GM12878 (cell line): ENCODE measurements at regions not wholly inside any gene's neighbourhood (a gene's known extent, or its start where the extent isn't known, plus 50 kb on each side); places are given as distances from the start of the nearest gene placed in this dataset.

ENCODE experiments used
- ATAC-seq: fragments of 200-7000 bp; cut with Tn5 transposase; 3 replicates; pipeline ENCODE4 v1.9.1; 2020; ENCODE audit warnings: mild to moderate bottlenecking, moderate library complexity
- BruUV-seq: library from RNA; stranded (reverse); fragments of 400-500 nt; replicated peaks from 2 replicates; lab custom pipeline; 2021; lab: Mats Ljungman, UMichigan
- CTCF ChIA-PET: fragments of 300-600 bp; sonication (Branson Sonifier 250); formaldehyde crosslinking; extraction: SDS; loops from one replicate; lab custom pipeline; 2021; ENCODE audit warnings: inconsistent platforms; lab: Yijun Ruan, JAX
- POLR2A ChIA-PET: fragments of 350-600 bp; formaldehyde crosslinking; extraction: SDS; loops from one replicate; lab custom pipeline; 2021; ENCODE audit warnings: inconsistent platforms; lab: Charles Lee
- RAD21 ChIA-PET: fragments of 300-600 bp; sonication (Branson Sonifier 250); formaldehyde crosslinking; loops from one replicate; lab custom pipeline; 2023; ENCODE audit warnings: antibody characterized with exemption; ENCODE audit not compliant: unreplicated experiment; lab: Charles Lee
- SMC1A ChIA-PET: fragments of 300-600 bp; sonication (Branson Sonifier 250); formaldehyde crosslinking; loops from one replicate; lab custom pipeline; 2023; ENCODE audit not compliant: unreplicated experiment, uncharacterized antibody; lab: Charles Lee
- DNase-seq: peaks from one replicate; pipeline ENCODE4 v3.0.0-alpha.2; 2011; ENCODE audit warnings: low read depth, low spot score
- FAIRE-seq: peaks from 3 replicates; lab custom pipeline; 2011; peaks lifted over from hg19 to GRCh38; lab: Jason Lieb, UNC
- H2AFZ ChIP-seq: 2 replicates; pipeline ENCODE4 v1.6.0; 2011; ENCODE audit warnings: low read depth, low read length, control low read depth; ENCODE audit not compliant: control insufficient read depth
- H3K27ac ChIP-seq: 2 replicates; pipeline ENCODE4 v1.5.1; 2011; ENCODE audit warnings: control low read depth; ENCODE audit not compliant: control insufficient read depth, insufficient read depth
- H3K27me3 ChIP-seq, 2 experiments: replicated peaks in 1 of 2; 2 replicates each; pipeline versions ENCODE4 v1.6.0 to v1.6.1; 2011; ENCODE audit warnings: low read length in 1 of 2; ENCODE audit not compliant: control insufficient read depth in 2 of 2, insufficient read depth in 2 of 2
- H3K36me3 ChIP-seq, 2 experiments: 2 replicates each; pipeline ENCODE4 v1.5.1; 2011; ENCODE audit warnings: low read length in 1 of 2; ENCODE audit not compliant: control insufficient read depth in 2 of 2, insufficient read depth in 2 of 2
- H3K4me1 ChIP-seq: 2 replicates; pipeline ENCODE4 v1.6.1; 2011; ENCODE audit warnings: mild to moderate bottlenecking, low read length, moderate library complexity, mixed read lengths; ENCODE audit not compliant: control insufficient read depth, insufficient read depth
- H3K4me2 ChIP-seq: 2 replicates; pipeline ENCODE4 v1.6.0; 2011; ENCODE audit warnings: control low read depth; ENCODE audit not compliant: control insufficient read depth, insufficient read depth
- H3K4me3 ChIP-seq: fragments of 200-600 bp; sonication (generic); 2 replicates; pipeline ENCODE4 v1.5.1; 2016
- H3K79me2 ChIP-seq: 2 replicates; pipeline ENCODE4 v1.6.0; 2011; ENCODE audit warnings: low read length; ENCODE audit not compliant: control insufficient read depth, insufficient read depth
- H3K9ac ChIP-seq: 2 replicates; pipeline ENCODE4 v1.8.0; 2011; ENCODE audit warnings: low read length, control low read depth, mixed read lengths; ENCODE audit not compliant: control insufficient read depth, insufficient read depth
- H3K9me3 ChIP-seq: replicated peaks from 3 replicates; pipeline ENCODE4 v1.5.1; 2011; ENCODE audit warnings: mild to moderate bottlenecking, low read length; ENCODE audit not compliant: control insufficient read depth, insufficient read depth
- H4K20me1 ChIP-seq: 2 replicates; pipeline ENCODE4 v1.6.0; 2011; ENCODE audit not compliant: control insufficient read depth, insufficient read depth
- CHD1 ChIP-seq: IDR thresholded peaks from 2 replicates; pipeline ENCODE4 v1.6.1; 2012; ENCODE audit warnings: low read depth, low read length, improper control_type of control experiment
- GABPA ChIP-seq: IDR thresholded peaks from 2 replicates; pipeline ENCODE4 v1.6.1; 2014; ENCODE audit warnings: antibody characterized with exemption, low read depth, mild to moderate bottlenecking, inconsistent platforms
- MAX ChIP-seq: IDR thresholded peaks from 2 replicates; pipeline ENCODE4 v1.6.1; 2012; ENCODE audit warnings: low read depth, low read length, improper control_type of control experiment
- MEF2A ChIP-seq: IDR thresholded peaks from 2 replicates; pipeline ENCODE4 v1.6.1; 2011; ENCODE audit warnings: low read depth, mild to moderate bottlenecking, low read length, moderate library complexity; ENCODE audit not compliant: insufficient read depth
- MXI1 ChIP-seq: fragments of 150-350 bp; IDR thresholded peaks from 2 replicates; pipeline ENCODE4 v1.6.1; 2011; ENCODE audit warnings: low read depth, mild to moderate bottlenecking, inconsistent platforms, low read length, improper control_type of control experiment
- NR2F1 ChIP-seq: fragments of 450-650 bp; conservative IDR thresholded peaks from 2 replicates; pipeline ENCODE4 v1.6.1; 2017; ENCODE audit warnings: mild to moderate bottlenecking
- PAX8 ChIP-seq: fragments of 450-650 bp; IDR thresholded peaks from 2 replicates; pipeline ENCODE4 v1.6.1; 2017; ENCODE audit warnings: mild to moderate bottlenecking, moderate library complexity
- RUNX3 ChIP-seq: IDR thresholded peaks from 2 replicates; pipeline ENCODE4 v1.6.1; 2012; ENCODE audit warnings: low read length, inconsistent platforms
- SKIL ChIP-seq: fragments of 450-650 bp; IDR thresholded peaks from 2 replicates; pipeline ENCODE4 v1.6.1; 2017; ENCODE audit warnings: mild to moderate bottlenecking, low read depth, inconsistent platforms; ENCODE audit not compliant: poor library complexity, severe bottlenecking
- SMC3 ChIP-seq: IDR thresholded peaks from 2 replicates; pipeline ENCODE4 v1.6.1; 2011; ENCODE audit warnings: low read length, improper control_type of control experiment, borderline replicate concordance
- SP1 ChIP-seq: IDR thresholded peaks from one replicate; pipeline ENCODE4 v1.6.1; 2011; ENCODE audit warnings: low read depth, low read length
- SPI1 ChIP-seq: IDR thresholded peaks from 2 replicates; pipeline ENCODE4 v1.6.1; 2011; ENCODE audit warnings: low read depth, mild to moderate bottlenecking, low read length, moderate library complexity, borderline replicate concordance; ENCODE audit not compliant: insufficient read depth
- ZNF384 ChIP-seq: IDR thresholded peaks from 2 replicates; pipeline ENCODE4 v1.6.1; 2012; ENCODE audit warnings: low read depth, mild to moderate bottlenecking, low read length, improper control_type of control experiment, borderline replicate concordance
- ZNF592 ChIP-seq: fragments of 450-650 bp; IDR thresholded peaks from 2 replicates; pipeline ENCODE4 v1.6.1; 2017; ENCODE audit warnings: mild to moderate bottlenecking, moderate library complexity
- in situ Hi-C: fragments of 300-500 bp; cut with MboI; formaldehyde crosslinking; loops from 9 replicates; pipeline ENCODE4 v1.14.3; 2018; ENCODE audit warnings: mixed read lengths
- intact Hi-C: fragments of 100-400 bp; cut with micrococcal nuclease; formaldehyde crosslinking; loops from one replicate; pipeline ENCODE4 v1.14.2; 2022; ENCODE audit not compliant: unreplicated experiment
- TF ChIP-seq, protein P1 (sequence below): fragments of 450-650 bp; IDR thresholded peaks from 2 replicates; pipeline ENCODE4 v1.6.1; 2016; ENCODE audit warnings: mild to moderate bottlenecking, moderate library complexity, borderline replicate concordance

GRCh38 chr14:48275301-48275700, 599.9 kb upstream of the MDGA2 start:
- in situ Hi-C loops (no loop called here), intact Hi-C loops (no loop called here)
- Histone ChIP-seq H3K79me2 (no peaks in the 10 kb centered on the region), H3K9ac (no peak overlapping the region), H3K4me3 (no peak overlapping the region), H3K9me3 (no peaks in the 10 kb centered on the region), H3K36me3 (no peaks in the 10 kb centered on the region), H3K4me2 (no peak overlapping the region), H3K27me3 (no peaks in the 10 kb centered on the region), H3K4me1 (no peaks in the 10 kb centered on the region), H2AFZ (no peak overlapping the region), H3K27ac (no peak overlapping the region), H4K20me1 (no peaks in the 10 kb centered on the region)
- CTCF ChIA-PET, result no interaction called here
- FAIRE-seq (no peak), DNase-seq (no peak), ATAC-seq (no peak)
- POLR2A ChIA-PET, result no interaction called here
- SMC1A ChIA-PET, result no interaction called here
- RAD21 ChIA-PET, result no interaction called here
- BruUV-seq, result no TSS peak
- TF ChIP-seq SPI1 (no peak), GABPA (no peak), SP1 (no peak), MAX (no peak), NR2F1 (no peak), MXI1 (no peak), ZNF592 (no peak), PAX8 (no peak), SMC3 (no peak), RUNX3 (no peak), MEF2A (no peak), ZNF384 (no peak), SKIL (no peak), CHD1 (no peak)
- TF ChIP-seq, protein P1, sequence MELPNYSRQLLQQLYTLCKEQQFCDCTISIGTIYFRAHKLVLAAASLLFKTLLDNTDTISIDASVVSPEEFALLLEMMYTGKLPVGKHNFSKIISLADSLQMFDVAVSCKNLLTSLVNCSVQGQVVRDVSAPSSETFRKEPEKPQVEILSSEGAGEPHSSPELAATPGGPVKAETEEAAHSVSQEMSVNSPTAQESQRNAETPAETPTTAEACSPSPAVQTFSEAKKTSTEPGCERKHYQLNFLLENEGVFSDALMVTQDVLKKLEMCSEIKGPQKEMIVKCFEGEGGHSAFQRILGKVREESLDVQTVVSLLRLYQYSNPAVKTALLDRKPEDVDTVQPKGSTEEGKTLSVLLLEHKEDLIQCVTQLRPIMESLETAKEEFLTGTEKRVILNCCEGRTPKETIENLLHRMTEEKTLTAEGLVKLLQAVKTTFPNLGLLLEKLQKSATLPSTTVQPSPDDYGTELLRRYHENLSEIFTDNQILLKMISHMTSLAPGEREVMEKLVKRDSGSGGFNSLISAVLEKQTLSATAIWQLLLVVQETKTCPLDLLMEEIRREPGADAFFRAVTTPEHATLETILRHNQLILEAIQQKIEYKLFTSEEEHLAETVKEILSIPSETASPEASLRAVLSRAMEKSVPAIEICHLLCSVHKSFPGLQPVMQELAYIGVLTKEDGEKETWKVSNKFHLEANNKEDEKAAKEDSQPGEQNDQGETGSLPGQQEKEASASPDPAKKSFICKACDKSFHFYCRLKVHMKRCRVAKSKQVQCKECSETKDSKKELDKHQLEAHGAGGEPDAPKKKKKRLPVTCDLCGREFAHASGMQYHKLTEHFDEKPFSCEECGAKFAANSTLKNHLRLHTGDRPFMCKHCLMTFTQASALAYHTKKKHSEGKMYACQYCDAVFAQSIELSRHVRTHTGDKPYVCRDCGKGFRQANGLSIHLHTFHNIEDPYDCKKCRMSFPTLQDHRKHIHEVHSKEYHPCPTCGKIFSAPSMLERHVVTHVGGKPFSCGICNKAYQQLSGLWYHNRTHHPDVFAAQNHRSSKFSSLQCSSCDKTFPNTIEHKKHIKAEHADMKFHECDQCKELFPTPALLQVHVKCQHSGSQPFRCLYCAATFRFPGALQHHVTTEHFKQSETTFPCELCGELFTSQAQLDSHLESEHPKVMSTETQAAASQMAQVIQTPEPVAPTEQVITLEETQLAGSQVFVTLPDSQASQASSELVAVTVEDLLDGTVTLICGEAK, result no peak
